ENCODE measurements at regions not wholly inside any gene's neighbourhood (a gene's known extent, or its start where the extent isn't known, plus 50 kb on each side); places are given as distances from the start of the nearest gene placed in this dataset.

DNA sequence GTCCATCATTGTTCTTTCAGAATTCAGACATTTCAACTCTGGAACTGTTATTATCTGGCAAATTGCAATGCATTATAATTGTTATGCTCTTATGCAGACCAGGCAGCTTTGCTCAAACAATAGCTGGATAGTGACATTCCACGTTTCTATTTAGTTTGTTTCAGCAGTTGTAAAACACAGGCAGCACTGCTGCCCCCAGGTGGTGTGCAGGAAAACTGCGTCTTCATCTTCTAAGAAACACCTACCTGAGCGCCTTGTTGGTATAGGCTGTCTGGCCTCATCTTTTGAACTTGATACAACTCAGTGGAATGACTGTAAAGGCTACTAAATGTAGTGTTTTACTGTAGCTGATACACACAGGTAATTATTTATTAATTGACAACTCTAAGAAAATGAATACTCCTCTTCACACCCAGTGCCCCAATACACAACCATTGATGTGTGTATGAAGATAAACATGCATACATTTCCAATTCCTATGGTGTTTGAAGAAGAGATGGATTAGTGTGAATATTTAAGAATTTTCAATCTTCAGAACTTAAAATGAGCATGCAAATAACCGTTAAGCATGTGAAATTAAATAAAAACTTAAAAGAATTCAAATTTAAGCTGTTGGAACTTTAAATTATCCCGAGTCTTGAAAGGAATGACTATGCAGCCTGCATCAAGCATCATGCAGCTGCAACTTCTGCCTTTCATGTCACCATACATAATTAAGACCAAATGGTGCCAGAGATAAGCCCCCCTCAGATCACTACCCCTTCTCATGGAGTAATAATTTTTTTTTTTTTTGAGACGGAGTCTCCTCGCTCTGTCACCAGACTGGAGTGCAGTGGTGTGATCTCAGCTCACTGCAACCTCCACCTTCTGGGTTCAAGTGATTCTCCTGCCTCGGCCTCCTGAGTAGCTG lies 85.6 kb downstream of the CD8B2 start:
- no peak for DNase-seq

DNA sequence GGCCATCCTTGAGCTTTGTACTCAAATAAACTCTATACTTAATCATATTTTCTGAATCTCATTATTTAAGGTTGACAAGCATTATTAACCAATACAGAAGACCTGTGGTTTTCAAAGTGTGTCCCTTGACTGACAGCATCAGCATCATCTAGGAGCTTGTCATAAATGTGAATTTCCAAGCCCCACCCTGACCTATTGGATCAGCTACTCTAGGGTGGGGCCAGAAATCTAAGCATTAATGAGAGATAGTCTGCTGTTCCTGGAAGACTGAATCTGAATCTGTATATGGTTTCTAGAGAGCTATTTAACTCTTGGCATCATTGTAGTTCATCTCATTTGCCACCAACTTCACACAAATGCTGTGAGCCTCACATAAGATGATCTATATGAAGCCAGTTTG lies 86.6 kb downstream of the CD8B2 start:
- no peak for DNase-seq

- DNase-seq, result no peak
These were observed 88.8 kb downstream of the CD8B2 start for GRCh38 chr2:106575955-106576354.

GRCh38 chr2:106577255-106577651 lies 90.1 kb downstream of the CD8B2 start:
- no peak for DNase-seq

GRCh38 chr2:106579750-106580197 lies 92.6 kb downstream of the CD8B2 start:
- no peak for DNase-seq

DNA sequence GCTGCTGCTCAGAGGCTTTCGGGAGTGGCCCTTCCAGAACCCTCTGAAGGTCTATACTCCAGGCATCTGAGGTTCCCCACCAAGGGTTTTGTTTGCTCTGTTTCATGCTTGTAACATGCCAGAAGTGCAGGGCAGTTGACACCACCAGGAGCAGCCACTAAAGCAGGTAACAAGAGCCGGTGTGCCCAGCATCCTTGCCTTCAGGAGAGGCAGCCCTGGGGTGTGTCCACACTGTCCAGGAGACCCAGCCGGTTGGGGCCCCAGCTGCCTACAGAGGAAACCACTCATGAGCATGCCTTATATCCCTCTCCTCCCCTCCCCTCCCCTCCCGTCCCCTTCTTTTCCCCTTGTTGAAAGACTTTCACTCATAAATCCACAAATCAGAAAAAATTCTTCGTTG lies 93.1 kb downstream of the CD8B2 start:
- DNase-seq, result no peak

DNA sequence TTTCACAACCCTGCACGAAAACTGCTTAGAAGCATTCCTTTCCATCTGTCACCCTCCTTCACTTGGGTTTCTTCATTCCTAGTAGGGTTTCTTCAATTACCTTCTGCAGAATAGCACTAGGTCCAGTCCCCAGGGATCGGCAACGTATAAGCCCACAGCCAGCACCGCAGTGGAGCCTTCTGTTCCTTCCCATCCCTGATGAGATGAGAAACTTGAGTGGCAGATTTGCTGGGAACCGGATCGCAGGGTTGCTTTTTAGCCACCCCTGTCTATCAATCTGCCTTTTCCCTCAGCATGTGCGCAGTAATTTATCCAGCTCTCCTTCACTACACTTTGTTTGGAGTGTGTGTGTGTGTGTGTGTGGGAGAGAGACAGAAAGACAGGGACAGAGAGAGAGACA lies 94.2 kb downstream of the CD8B2 start:
- DNase-seq, result no peak

- DNase-seq, result no peak
These were observed 94.6 kb downstream of the CD8B2 start for GRCh38 chr2:106581755-106582147.

- peak; percentile 48 for DNase-seq
These were observed 95.3 kb downstream of the CD8B2 start for GRCh38 chr2:106582148-106583143.

GRCh38 chr2:106584304-106584954 lies 97.3 kb downstream of the CD8B2 start:
- DNase-seq, result no peak

- no peak for DNase-seq
These were observed 109.7 kb downstream of the CD8B2 start for GRCh38 chr2:106596844-106597243.

GRCh38 chr2:106599540-106599939 lies 112.4 kb downstream of the CD8B2 start:
- no peak for DNase-seq

- DNase-seq, result no peak
These were observed 114.9 kb downstream of the CD8B2 start for GRCh38 chr2:106602042-106602441.

GRCh38 chr2:106606652-106607051 lies 119.5 kb downstream of the CD8B2 start:
- DNase-seq, result no peak

DNA sequence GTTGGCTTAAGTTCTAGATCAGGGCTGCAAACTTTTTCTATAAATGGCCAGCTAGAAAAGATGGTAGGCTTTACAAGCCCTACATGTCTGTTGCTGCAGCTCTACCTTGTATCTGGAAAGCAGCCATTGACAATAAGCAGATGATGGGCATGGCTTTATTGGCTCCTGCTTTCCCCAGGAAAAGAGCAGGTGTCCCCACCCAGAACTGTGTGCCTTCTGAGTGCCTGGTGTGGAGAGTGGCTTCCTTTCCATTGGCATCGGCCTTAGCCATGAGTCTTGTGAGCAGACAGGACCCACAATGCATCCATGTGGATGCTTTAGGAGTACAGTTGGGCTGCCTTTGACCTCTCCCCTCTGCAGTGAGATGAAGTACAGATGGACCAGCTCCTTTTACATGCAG lies 120.2 kb downstream of the CD8B2 start:
- no peak for DNase-seq

- DNase-seq, result no peak
These were observed 122.6 kb downstream of the CD8B2 start for GRCh38 chr2:106609780-106610179.

- no peak for DNase-seq
These were observed 127.5 kb downstream of the CD8B2 start for GRCh38 chr2:106614511-106615291.

- no peak for DNase-seq
These were observed 131.4 kb downstream of the CD8B2 start for GRCh38 chr2:106618614-106619013.

GRCh38 chr2:106623456-106623855 lies 136.3 kb downstream of the CD8B2 start:
- no peak for DNase-seq

GRCh38 chr2:106624787-106625380 lies 137.7 kb downstream of the CD8B2 start:
- no peak for DNase-seq

- DNase-seq, result no peak
These were observed 141.2 kb downstream of the CD8B2 start for GRCh38 chr2:106628377-106628776.

DNA sequence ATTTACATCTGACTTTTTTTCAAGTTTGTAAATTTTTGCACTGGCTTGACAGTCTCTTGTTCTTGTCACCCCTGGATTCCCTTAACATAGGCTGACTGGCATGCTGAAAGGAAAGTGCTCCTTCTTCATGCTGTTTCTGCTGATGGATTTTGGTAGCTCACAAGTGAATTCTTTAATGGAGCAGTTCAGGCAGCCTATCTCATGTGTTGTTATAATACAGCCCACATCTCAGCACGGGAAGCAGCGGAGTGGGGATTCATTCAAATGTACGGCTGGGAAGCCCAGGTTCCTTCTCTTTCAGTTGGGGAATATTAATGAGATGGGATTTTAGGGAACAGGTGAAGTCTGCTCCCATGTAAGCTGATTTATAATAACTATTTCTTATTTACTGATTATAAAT lies 142.8 kb downstream of the CD8B2 start:
- DNase-seq, result no peak
